ENCODE measurements at regions not wholly inside any gene's neighbourhood (a gene's known extent, or its start where the extent isn't known, plus 50 kb on each side); places are given as distances from the start of the nearest gene placed in this dataset.

- no peak for DNase-seq (ENCODE audit: low read depth)
Measured at GRCh38 chr13:73894995-73895571, 239.1 kb downstream of the KLF12 start.

- no peak for DNase-seq (ENCODE audit: low read depth)
Measured at GRCh38 chr13:73893833-73894232, 240.4 kb downstream of the KLF12 start.

- DNase-seq (ENCODE audit: low read depth) = no peak
Measured at GRCh38 chr13:73891805-73892204, 242.4 kb downstream of the KLF12 start.

- DNase-seq (ENCODE audit: low read depth) = no peak
Measured at GRCh38 chr13:73883162-73883561, 251.0 kb downstream of the KLF12 start.

GRCh38 chr13:73880365-73880764, 253.8 kb downstream of the KLF12 start:
- DNase-seq (ENCODE audit: low read depth) = peak; percentile 31

- DNase-seq (ENCODE audit: low read depth) = no peak
Measured at GRCh38 chr13:73879346-73880015, 254.7 kb downstream of the KLF12 start.

- no peak for DNase-seq (ENCODE audit: low read depth)
Measured at GRCh38 chr13:73877399-73877798, 256.8 kb downstream of the KLF12 start.

GRCh38 chr13:73876323-73876722, 257.9 kb downstream of the KLF12 start:
- DNase-seq (ENCODE audit: low read depth) = peak; percentile 56

GRCh38 chr13:73873940-73874830, 260.0 kb downstream of the KLF12 start:
- no peak for DNase-seq (ENCODE audit: low read depth)

GRCh38 chr13:73872397-73872796, 261.8 kb downstream of the KLF12 start:
- no peak for DNase-seq (ENCODE audit: low read depth)

- peak; percentile 90 for DNase-seq (ENCODE audit: low read depth)
Measured at GRCh38 chr13:73870970-73871935, 263.0 kb downstream of the KLF12 start.

- DNase-seq (ENCODE audit: low read depth) = no peak
Measured at GRCh38 chr13:73870036-73870741, 264.0 kb downstream of the KLF12 start.

- DNase-seq (ENCODE audit: low read depth) = no peak
Measured at GRCh38 chr13:73865027-73865426, 269.2 kb downstream of the KLF12 start.

GRCh38 chr13:73861136-73861535, 273.1 kb downstream of the KLF12 start:
- DNase-seq (ENCODE audit: low read depth) = no peak

GRCh38 chr13:73860501-73860900, 273.7 kb downstream of the KLF12 start:
- DNase-seq (ENCODE audit: low read depth) = no peak

- DNase-seq (ENCODE audit: low read depth) = no peak
Measured at GRCh38 chr13:73859841-73860240, 274.4 kb downstream of the KLF12 start.

- DNase-seq (ENCODE audit: low read depth) = no peak
Measured at GRCh38 chr13:73857106-73857505, 277.1 kb downstream of the KLF12 start.

GRCh38 chr13:73851104-73851503, 283.1 kb downstream of the KLF12 start:
- peak; percentile 25 for DNase-seq (ENCODE audit: low read depth)

- DNase-seq (ENCODE audit: low read depth) = peak; percentile 35
Measured at GRCh38 chr13:73850104-73850873, 283.9 kb downstream of the KLF12 start.

GRCh38 chr13:73849292-73849691, 284.9 kb downstream of the KLF12 start:
- DNase-seq (ENCODE audit: low read depth) = peak; percentile 64
